KOPT-K1 (cell line): ENCODE measurements at regions not wholly inside any gene's neighbourhood (a gene's known extent, or its start where the extent isn't known, plus 50 kb on each side); places are given as distances from the start of the nearest gene placed in this dataset.

Experiments
- H3K27ac ChIP-seq: fragments of 200-600 bp; sonication (generic); 2 replicates; pipeline ENCODE4 v1.5.1; 2016; ENCODE audit warnings: antibody characterized with exemption, mild to moderate bottlenecking, low read depth, low read length; ENCODE audit not compliant: poor library complexity, severe bottlenecking
- H3K36me3 ChIP-seq: fragments of 200-600 bp; sonication (generic); 2 replicates; pipeline ENCODE4 v1.5.1; 2017; ENCODE audit warnings: antibody characterized with exemption, mild to moderate bottlenecking, low read length, moderate library complexity; ENCODE audit not compliant: insufficient read depth
- H3K9me3 ChIP-seq: fragments of 200-600 bp; sonication (generic); 2 replicates; pipeline ENCODE4 v1.5.1; 2017; ENCODE audit warnings: antibody characterized with exemption, low read length, mild to moderate bottlenecking; ENCODE audit not compliant: insufficient read depth, poor library complexity, severe bottlenecking

DNA sequence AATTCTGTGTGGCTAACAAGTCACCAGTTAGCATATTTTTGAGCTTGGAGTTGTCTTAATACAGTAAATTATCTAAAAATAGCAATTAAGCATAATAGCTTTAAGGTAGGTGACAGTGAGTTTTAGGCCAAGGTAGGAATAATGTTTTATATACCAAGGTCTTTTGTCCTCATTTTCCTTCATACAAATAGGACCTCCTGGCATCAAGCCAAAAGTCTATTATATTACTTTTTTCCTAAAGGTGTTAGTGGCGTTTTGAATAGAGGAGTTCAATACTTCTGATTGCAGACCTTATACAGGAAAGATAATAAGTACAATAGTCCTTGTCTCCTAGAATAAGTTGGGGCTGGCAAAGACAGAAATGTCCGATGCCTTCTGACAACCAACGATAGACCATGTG, 2277.7 kb downstream of the TP53TG3F start:
- peaks cover 30% of the 10 kb centered on the region for H3K9me3 ChIP-seq
- no peak overlapping the region for H3K27ac ChIP-seq
- no peaks in the 10 kb centered on the region for H3K36me3 ChIP-seq

DNA sequence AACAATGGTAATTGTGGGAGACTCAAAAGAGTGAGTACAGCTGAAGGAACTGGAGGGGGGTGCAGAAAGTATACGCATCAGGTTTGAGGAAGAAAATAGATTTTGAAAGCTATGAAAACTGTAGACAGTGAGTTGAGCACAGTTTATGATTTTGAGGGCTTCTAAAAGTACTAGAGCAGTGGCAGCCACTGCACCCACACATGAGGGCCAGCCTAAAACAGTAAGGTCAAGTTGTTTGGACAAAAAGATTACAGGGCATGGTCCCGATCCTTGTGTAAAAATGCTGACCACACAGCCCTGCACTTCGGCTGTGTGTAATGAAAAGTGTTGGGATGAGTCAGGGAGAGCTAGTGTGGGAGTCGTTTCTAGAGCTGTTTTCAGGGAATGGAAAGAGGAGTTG, 2282.1 kb downstream of the TP53TG3F start:
- Histone ChIP-seq H3K9me3 (peaks cover 28% of the 10 kb centered on the region), H3K36me3 (no peaks in the 10 kb centered on the region), H3K27ac (no peak overlapping the region)

DNA sequence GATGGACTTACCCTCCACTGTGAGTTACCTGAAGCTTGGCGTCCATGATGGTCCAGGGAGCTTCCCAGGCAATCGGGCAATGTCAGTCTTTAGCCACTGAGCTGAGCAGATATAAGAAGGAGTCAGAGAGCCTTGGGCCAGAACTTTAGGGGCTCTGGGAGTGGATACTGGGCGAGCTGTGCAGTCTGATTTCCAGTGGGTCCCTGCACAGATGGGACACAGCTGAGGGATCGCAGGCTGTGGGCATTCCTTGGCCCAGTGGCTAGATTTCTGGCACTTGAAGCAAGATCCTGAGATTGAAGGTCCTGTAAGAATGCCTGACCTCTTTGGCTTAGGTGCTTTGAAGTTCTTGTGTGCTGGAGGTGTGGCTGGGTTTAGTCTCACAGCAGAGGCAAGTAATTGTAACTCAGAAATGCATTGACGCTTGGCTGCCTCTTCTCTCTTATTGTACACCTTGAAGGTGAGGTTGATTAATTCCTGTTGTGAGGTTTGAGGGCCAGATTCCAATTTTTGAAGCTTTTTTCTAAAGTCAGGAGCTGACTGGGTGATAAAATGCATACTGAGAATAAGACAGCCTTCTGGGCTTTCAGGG, 2283.8 kb downstream of the TP53TG3F start:
- Histone ChIP-seq H3K9me3 (peaks cover 43% of the 10 kb centered on the region), H3K27ac (no peak overlapping the region), H3K36me3 (no peaks in the 10 kb centered on the region)

DNA sequence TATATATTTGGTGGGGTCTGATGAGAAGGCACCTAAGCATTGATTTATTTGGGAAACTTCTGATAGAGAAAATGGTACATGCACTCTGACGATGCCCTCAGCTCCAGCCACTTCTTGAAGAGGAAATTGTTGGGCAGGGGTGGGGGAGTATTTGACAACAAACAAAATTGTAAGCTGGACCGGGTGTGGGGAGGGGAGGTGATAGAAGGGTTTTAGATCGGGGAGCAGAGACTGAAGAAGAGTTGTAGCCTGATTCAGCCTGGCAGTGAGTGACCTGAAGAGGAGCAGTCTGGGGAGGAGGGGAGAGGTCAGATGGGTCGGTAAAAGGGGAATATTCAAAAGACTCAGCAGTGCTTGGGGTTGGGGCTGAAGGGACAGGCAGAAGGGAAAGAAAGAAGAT, 2284.7 kb downstream of the TP53TG3F start:
- H3K27ac ChIP-seq = no peak overlapping the region
- no peaks in the 10 kb centered on the region for H3K36me3 ChIP-seq
- H3K9me3 ChIP-seq = peaks cover 52% of the 10 kb centered on the region

DNA sequence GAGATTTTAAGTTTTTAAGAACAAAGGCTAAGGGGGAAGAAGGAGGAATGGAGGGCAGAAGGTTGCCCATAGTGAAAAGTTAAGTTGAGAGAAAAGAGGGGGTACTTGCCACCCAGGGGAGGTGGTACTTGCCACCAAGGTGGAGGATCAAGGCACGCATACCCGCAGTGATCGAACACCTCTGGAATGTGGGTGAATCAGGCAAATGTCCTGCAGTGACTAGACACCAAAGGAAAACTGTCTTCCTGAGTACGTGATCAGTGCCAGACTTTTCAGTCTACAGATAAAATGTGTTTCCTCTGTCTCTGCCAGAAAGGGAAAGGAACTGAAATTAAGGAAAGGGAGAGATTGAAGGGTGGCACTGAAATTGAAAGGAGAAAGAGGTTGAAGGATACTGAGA, 2285.3 kb downstream of the TP53TG3F start:
- no peaks in the 10 kb centered on the region for H3K36me3 ChIP-seq
- H3K9me3 ChIP-seq = peaks cover 58% of the 10 kb centered on the region
- H3K27ac ChIP-seq = no peak overlapping the region

DNA sequence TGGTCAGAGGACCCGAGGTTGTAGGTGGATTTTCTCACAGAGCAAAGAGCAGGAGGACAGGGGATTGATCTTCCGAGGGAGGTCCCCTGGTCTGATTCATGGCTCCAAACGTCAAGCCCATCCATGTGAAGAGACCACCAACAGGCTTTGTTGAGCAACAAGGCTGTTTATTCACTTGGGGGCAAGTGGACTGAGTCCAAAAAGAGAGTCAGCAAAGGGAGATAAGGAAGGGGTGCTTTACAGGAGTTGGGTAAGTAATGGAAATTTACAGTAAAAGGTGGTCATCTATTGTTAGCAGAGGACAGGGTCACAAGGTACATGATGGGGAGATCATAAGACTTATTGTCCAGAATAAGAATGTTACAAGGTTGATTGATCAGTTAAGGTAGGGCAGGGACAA, 2285.8 kb downstream of the TP53TG3F start:
- Histone ChIP-seq H3K36me3 (no peaks in the 10 kb centered on the region), H3K9me3 (peaks cover 63% of the 10 kb centered on the region), H3K27ac (no peak overlapping the region)

DNA sequence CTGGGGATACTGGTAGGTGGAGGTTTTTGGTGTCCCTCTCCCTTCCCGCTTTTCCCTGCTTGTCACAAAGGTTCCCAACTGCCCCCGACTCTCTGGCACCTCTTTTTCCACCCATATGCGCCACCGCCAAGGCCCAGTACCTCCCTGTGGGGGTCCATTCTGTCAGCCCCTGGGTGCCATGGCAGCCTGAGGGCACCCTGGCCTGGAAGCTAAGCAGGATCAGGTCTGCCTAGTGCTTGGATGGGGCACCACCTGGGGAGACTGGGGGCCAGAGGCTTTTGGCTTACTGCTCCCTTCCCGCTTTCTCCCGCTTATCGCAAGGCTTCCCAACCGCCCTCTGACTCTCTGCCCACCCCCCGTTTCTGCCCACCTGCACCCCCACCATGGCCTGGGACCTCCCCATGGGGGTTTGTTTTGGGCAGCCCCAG, 2286.4 kb downstream of the TP53TG3F start:
- H3K36me3 ChIP-seq = no peaks in the 10 kb centered on the region
- no peak overlapping the region for H3K27ac ChIP-seq
- peaks cover 69% of the 10 kb centered on the region for H3K9me3 ChIP-seq

DNA sequence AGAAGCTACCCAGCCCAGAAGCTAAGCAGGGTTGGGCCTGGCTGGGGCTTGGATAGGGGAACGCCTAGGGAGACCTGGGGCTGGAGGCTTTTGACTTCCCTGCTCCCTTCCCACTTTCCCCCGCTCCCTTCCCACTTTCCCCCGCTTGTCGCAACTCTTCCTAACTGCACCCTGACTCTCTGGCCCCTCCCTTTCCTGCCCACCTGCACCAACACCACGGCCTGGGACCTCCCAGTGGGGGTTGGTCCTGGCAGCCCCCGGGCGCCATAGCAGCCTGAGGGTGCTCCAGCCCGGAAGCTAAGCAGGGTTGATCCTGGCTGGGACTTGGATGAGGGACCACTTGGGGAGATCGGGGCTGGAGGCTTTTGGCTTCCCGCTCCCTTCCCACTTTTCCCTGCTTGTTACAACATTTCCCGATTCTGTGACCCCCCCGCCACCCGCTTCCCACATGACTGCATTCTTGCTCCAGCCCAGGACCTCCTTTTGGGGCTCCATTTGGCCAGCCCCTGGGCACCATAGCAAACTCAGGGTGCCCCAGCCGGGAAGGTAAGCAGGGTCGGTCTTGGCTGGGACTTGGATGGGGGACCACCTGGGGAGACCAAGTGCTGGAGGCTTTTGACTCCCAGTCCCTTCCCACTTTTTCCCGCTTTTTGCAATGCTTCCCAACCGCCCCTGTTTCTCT, 2287.0 kb downstream of the TP53TG3F start:
- no peaks in the 10 kb centered on the region for H3K36me3 ChIP-seq
- H3K27ac ChIP-seq = no peak overlapping the region
- H3K9me3 ChIP-seq = peaks cover 75% of the 10 kb centered on the region

DNA sequence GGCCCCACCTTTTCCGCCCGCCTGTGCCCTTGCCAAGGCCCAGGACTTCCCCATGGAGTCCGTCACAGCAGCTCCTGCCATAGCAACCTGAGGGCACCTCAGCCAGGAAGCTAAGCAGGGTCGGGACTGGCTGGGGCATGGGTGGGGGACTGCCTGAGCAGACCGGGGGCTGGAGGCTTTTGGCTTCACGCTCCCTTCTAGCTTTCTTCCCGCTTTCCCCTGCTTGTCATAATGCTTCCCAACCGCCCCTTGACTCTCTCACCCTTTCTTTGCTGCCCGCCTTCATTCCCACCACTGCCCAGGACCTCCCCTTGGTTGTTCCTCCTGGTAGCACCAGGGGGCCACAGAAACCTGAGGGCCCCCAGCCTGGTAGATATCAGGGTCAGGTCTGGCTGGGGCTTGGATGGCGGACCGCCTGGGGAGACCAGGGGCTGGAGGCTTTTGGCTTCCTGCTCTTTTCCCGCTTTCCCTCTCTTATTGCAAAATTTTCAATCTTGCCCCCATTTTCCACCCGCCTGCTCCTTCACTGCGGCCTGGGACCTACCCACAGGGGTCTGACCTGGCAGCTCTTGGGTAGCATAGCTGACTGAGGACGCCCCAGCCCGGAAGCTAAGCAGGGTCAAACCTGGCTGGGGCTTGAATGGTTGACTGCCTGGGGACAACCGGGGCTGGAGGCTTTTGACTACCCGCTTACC, 2287.7 kb downstream of the TP53TG3F start:
- no peak overlapping the region for H3K27ac ChIP-seq
- no peaks in the 10 kb centered on the region for H3K36me3 ChIP-seq
- H3K9me3 ChIP-seq = peaks cover 76% of the 10 kb centered on the region

DNA sequence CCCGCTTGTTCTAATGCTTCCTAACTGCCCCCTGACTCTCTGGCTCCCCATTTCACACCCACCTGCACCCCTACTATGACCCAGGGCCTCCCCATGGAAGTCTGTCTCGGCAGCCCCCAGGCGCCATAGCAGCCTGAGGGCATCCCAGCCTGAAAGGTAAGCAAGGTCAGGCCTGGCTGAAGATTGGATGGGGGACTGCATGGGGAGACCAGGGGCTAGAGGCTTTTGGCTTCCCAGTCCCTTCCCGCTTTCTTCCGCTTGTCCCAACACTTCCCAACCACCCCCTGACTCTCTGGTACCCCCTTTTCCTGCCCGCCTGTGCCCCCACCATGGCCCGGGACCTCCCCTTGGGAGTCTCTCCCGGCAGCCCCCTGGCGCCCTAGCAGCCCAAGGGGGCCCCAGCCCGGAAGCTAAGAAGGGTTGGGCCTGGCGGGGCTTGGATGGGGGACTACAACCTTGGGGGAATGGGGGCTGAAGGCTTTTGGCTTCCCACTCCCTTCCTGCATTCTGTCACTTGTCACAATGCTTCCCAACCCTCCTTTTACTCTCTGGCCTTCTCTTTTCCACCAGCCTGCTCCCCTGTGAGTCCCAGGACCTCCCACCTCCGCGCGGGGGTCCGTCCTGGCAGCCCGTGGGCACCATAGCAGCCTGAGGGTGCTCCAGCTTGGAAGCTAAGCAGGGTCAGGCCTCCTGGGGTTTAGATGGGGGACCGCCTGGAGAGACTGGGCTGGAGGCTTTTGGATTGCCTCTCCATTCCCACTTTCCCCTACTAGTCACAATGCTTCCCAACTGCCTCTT, 2288.4 kb downstream of the TP53TG3F start:
- peaks cover 76% of the 10 kb centered on the region for H3K9me3 ChIP-seq
- H3K27ac ChIP-seq = no peak overlapping the region
- no peaks in the 10 kb centered on the region for H3K36me3 ChIP-seq

DNA sequence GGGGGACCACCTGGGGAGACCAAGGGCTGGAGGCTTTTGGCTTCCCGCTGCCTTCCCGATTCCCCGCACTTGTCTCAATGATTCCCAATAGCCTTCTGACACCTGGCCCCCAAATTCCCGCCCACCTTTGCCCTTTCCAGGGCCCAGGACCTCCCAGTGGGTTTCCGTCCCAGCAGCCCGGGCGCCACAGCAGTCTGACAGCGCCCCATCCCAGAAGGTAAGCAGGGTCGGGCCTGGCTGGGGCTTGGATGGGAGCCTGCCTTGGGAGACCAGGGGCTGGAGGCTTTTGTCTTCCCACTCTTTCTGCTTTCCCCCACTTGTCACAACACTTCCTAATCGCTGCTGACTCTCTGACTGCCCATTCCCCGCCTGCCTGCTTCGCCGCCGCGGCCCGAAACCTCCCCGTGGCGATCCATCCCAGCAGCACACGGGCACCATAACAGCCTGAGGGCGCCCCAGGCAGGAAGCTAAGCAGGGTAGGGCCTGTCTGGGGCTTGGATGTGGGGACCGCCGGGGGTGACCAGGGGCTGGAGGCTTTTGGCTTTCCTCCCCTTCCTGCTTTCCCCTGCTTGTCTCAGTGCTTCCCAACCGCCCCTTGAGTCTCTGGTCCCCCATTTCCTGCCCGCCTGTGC, 2289.3 kb downstream of the TP53TG3F start:
- Histone ChIP-seq H3K36me3 (no peaks in the 10 kb centered on the region), H3K27ac (no peak overlapping the region), H3K9me3 (peaks cover 76% of the 10 kb centered on the region)

DNA sequence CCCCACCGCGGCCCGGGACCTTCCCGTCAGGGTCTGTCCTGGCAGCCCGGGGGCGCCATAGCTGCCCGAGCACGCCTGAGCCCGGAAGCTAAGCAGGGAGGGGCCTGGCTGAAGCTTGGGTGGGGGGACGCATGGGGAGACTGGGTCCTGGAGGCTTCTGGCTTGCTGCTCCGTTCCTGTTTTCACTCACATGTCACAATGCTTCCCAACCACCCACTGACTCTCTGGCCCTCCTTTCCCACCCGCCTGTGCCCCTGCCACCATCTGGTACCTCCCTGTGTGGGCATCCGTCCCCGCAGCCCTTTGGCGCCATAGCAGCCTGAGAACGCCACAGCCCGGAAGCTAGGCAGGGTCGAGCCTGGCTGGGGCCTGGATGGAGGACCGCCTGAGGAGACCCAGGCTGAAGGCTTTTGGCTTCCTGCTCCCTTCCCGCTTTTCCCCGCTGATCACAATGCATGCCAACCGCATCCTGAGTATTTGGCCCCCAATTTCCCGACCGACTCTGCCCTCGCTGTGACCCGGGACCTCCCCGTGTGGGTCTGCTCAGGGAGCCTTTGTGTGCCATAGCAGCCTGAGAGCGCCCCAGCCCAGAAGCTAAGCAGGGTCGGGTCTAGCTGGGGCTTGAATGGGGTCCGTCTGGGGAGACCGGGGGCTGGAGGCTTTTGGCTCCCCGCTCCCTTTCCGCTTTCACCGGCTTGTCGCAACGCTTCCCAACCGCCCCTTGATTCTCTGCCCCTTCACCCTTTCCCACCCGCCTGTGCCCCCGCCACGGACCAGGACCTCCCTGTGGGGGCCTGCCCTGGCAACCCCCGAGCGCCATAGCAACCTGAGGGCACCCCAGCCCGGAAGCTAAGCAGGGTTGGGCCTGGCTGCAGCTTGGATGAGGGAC, 2290.1 kb downstream of the TP53TG3F start:
- H3K9me3 ChIP-seq = peaks cover 83% of the 10 kb centered on the region

DNA sequence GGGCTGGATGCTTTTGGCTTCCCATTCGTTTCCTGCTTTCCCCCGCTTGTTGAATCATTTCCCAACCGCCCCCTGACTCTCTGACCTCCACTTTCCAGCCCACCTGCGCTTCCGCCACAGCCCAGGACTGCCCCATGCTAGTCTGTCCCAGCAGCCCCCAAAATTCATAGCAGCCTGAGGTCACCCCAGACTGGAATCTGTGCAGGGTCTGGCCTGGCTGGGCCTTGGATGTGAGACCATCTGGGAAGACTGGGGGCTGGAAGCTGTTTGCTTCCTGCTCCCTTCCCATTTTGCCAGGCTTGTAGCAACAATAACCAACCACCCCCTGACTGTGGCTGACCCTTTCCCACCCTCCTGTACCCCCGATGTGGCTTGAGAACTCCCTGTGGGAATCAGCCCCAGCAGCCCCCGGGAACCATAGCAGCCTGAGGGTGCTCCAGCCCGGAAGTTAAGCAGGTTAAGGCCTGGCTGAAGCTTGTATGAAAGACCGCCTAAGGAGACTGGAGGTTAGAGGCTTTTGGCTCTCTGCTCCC, 2290.8 kb downstream of the TP53TG3F start:
- Histone ChIP-seq H3K36me3 (no peaks in the 10 kb centered on the region), H3K9me3 (peaks cover 90% of the 10 kb centered on the region), H3K27ac (no peak overlapping the region)

More for the DNA sequence above, 2290.1 kb downstream of the TP53TG3F start:
- Histone ChIP-seq H3K27ac (no peak overlapping the region), H3K36me3 (no peaks in the 10 kb centered on the region)

DNA sequence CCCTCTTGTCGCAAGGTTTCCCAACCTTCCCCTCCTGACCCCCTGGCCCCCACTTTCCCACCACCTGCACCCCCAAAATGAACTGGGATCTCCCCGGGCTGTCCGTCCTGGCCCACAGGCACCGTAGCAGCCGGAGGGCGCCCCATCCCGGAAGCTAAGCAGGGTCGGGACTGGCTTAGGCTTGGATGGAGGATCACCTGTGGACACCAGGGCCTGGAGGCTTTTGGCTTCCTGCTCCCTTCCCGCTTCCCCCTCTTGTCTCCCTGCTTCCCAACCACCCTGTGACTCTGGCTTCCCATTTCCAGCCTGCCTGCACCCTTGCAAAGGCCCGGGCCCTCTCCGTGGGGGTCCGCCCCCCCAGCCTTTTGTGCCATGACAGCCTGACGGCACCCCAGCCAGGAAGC, 2291.3 kb downstream of the TP53TG3F start:
- Histone ChIP-seq H3K27ac (no peak overlapping the region), H3K9me3 (peaks cover 94% of the 10 kb centered on the region)

More for the DNA sequence above, 2291.3 kb downstream of the TP53TG3F start:
- H3K36me3 ChIP-seq = no peaks in the 10 kb centered on the region
